Adipocyte (in vitro differentiated cells): ENCODE measurements at regions not wholly inside any gene's neighbourhood (a gene's known extent, or its start where the extent isn't known, plus 50 kb on each side); places are given as distances from the start of the nearest gene placed in this dataset.

Experiments used
- DNase-seq: peaks from one replicate; pipeline ENCODE4 v3.0.0-alpha.2; 2015; ENCODE audit warnings: low read depth
- H3K27me3 ChIP-seq: replicated peaks from 2 replicates; pipeline ENCODE4 v1.7.0; 2013; ENCODE audit warnings: mild to moderate bottlenecking, low read length, moderate library complexity; ENCODE audit not compliant: control insufficient read depth, insufficient read depth
- H3K36me3 ChIP-seq: 2 replicates; pipeline ENCODE4 v1.7.0; 2013; ENCODE audit warnings: low read length, mild to moderate bottlenecking, moderate library complexity; ENCODE audit not compliant: control insufficient read depth, insufficient read depth, severe bottlenecking
- H3K4me1 ChIP-seq: 2 replicates; pipeline ENCODE4 v1.7.0; 2013; ENCODE audit warnings: mild to moderate bottlenecking, low read length, moderate library complexity; ENCODE audit not compliant: control insufficient read depth, insufficient read depth
- H3K4me3 ChIP-seq: 2 replicates; pipeline ENCODE4 v1.7.0; 2013; ENCODE audit warnings: mild to moderate bottlenecking, low read length, moderate library complexity
- H3K9ac ChIP-seq: 2 replicates; pipeline ENCODE4 v1.7.0; 2013; ENCODE audit warnings: mild to moderate bottlenecking, low read length, moderate library complexity
- H3K9me3 ChIP-seq: 2 replicates; pipeline ENCODE4 v1.7.0; 2013; ENCODE audit warnings: mild to moderate bottlenecking, low read length, moderate library complexity; ENCODE audit not compliant: control insufficient read depth

- no peaks in the 10 kb centered on the region for H3K36me3 ChIP-seq
- H3K9ac ChIP-seq, result no peak overlapping the region
- H3K27me3 ChIP-seq, result peaks cover 19% of the 10 kb centered on the region
- peaks cover 7% of the 10 kb centered on the region for H3K9me3 ChIP-seq
- H3K4me1 ChIP-seq, result no peaks in the 10 kb centered on the region
- no peak overlapping the region for H3K4me3 ChIP-seq
- DNase-seq, result no peak
These were observed 159.5 kb downstream of the DLL1 start for GRCh38 chr6:170131351-170131750.

- no peak overlapping the region for H3K4me3 ChIP-seq
- no peak overlapping the region for H3K9ac ChIP-seq
- peaks cover 7% of the 10 kb centered on the region for H3K9me3 ChIP-seq
- peaks cover 19% of the 10 kb centered on the region for H3K27me3 ChIP-seq
- H3K4me1 ChIP-seq, result no peaks in the 10 kb centered on the region
- no peaks in the 10 kb centered on the region for H3K36me3 ChIP-seq
- no peak for DNase-seq
These were observed 160.1 kb downstream of the DLL1 start for GRCh38 chr6:170130771-170131241.

- DNase-seq, result no peak
- Histone ChIP-seq H3K27me3 (peaks cover 19% of the 10 kb centered on the region), H3K36me3 (no peaks in the 10 kb centered on the region), H3K9me3 (peaks cover 7% of the 10 kb centered on the region), H3K9ac (no peak overlapping the region), H3K4me3 (no peak overlapping the region), H3K4me1 (no peaks in the 10 kb centered on the region)
These were observed 160.7 kb downstream of the DLL1 start for GRCh38 chr6:170130201-170130621.

GRCh38 chr6:170129691-170130171, 161.1 kb downstream of the DLL1 start:
- no peak overlapping the region for H3K9ac ChIP-seq
- H3K4me3 ChIP-seq, result no peak overlapping the region
- peaks cover 15% of the 10 kb centered on the region for H3K27me3 ChIP-seq
- no peaks in the 10 kb centered on the region for H3K36me3 ChIP-seq
- H3K4me1 ChIP-seq, result no peaks in the 10 kb centered on the region
- no peak for DNase-seq
- peaks cover 7% of the 10 kb centered on the region for H3K9me3 ChIP-seq

GRCh38 chr6:170128811-170129681, 161.8 kb downstream of the DLL1 start:
- peaks cover 15% of the 10 kb centered on the region for H3K27me3 ChIP-seq
- H3K4me1 ChIP-seq, result no peaks in the 10 kb centered on the region
- H3K4me3 ChIP-seq, result no peak overlapping the region
- no peak overlapping the region for H3K9ac ChIP-seq
- no peak for DNase-seq
- peaks cover 7% of the 10 kb centered on the region for H3K9me3 ChIP-seq
- H3K36me3 ChIP-seq, result no peaks in the 10 kb centered on the region

- Histone ChIP-seq H3K27me3 (peaks cover 15% of the 10 kb centered on the region), H3K36me3 (no peaks in the 10 kb centered on the region), H3K9ac (no peak overlapping the region), H3K4me3 (no peak overlapping the region), H3K4me1 (no peaks in the 10 kb centered on the region), H3K9me3 (peaks cover 7% of the 10 kb centered on the region)
- no peak for DNase-seq
These were observed 162.5 kb downstream of the DLL1 start for GRCh38 chr6:170128346-170128745.

GRCh38 chr6:170127151-170127550, 163.7 kb downstream of the DLL1 start:
- Histone ChIP-seq H3K27me3 (peaks cover 15% of the 10 kb centered on the region), H3K4me1 (no peaks in the 10 kb centered on the region), H3K4me3 (no peak overlapping the region), H3K9ac (no peak overlapping the region), H3K36me3 (no peaks in the 10 kb centered on the region), H3K9me3 (peaks cover 9% of the 10 kb centered on the region)
- DNase-seq, result no peak

GRCh38 chr6:170125456-170126300, 165.2 kb downstream of the DLL1 start:
- no peak for DNase-seq
- H3K4me3 ChIP-seq, result no peak overlapping the region
- peaks cover 15% of the 10 kb centered on the region for H3K27me3 ChIP-seq
- peaks cover 24% of the 10 kb centered on the region for H3K9me3 ChIP-seq
- H3K4me1 ChIP-seq, result no peaks in the 10 kb centered on the region
- no peak overlapping the region for H3K9ac ChIP-seq
- H3K36me3 ChIP-seq, result no peaks in the 10 kb centered on the region

- Histone ChIP-seq H3K27me3 (peaks cover 15% of the 10 kb centered on the region), H3K9me3 (peaks cover 31% of the 10 kb centered on the region), H3K36me3 (no peaks in the 10 kb centered on the region), H3K4me3 (no peak overlapping the region), H3K9ac (no peak overlapping the region), H3K4me1 (no peaks in the 10 kb centered on the region)
- DNase-seq, result no peak
These were observed 166.0 kb downstream of the DLL1 start for GRCh38 chr6:170124836-170125235.

- no peak for DNase-seq
- Histone ChIP-seq H3K9me3 (peaks cover 38% of the 10 kb centered on the region), H3K4me1 (no peaks in the 10 kb centered on the region), H3K4me3 (no peak overlapping the region), H3K27me3 (peaks cover 13% of the 10 kb centered on the region), H3K9ac (no peak overlapping the region), H3K36me3 (no peaks in the 10 kb centered on the region)
These were observed 166.7 kb downstream of the DLL1 start for GRCh38 chr6:170124150-170124549.

- Histone ChIP-seq H3K4me3 (no peak overlapping the region), H3K36me3 (no peaks in the 10 kb centered on the region), H3K27me3 (peaks cover 4% of the 10 kb centered on the region), H3K9ac (no peak overlapping the region), H3K4me1 (no peaks in the 10 kb centered on the region), H3K9me3 (peaks cover 46% of the 10 kb centered on the region)
- DNase-seq, result no peak
These were observed 168.2 kb downstream of the DLL1 start for GRCh38 chr6:170122651-170123050.
